OCI-LY3 (cell line): ENCODE measurements at regions not wholly inside any gene's neighbourhood (a gene's known extent, or its start where the extent isn't known, plus 50 kb on each side); places are given as distances from the start of the nearest gene placed in this dataset.

Experiments used
- H2AFZ ChIP-seq: fragments of 200-600, 300-600 bp; shearing (Covaris generic); 2 replicates; pipeline ENCODE4 v1.6.0; 2014; ENCODE audit warnings: antibody characterized with exemption, low read depth, low read length
- H3K27ac ChIP-seq: fragments of 200-600, 300-600 bp; sonication (generic); 2 replicates; pipeline ENCODE4 v1.5.1; 2014; ENCODE audit warnings: mild to moderate bottlenecking, low read length, moderate library complexity, mixed read lengths
- H3K27me3 ChIP-seq: fragments of 200-600, 300-600 bp; sonication (generic); 2 replicates; pipeline ENCODE4 v1.6.1; 2014; ENCODE audit warnings: low read depth, low read length, mixed read lengths
- H3K36me3 ChIP-seq: fragments of 200-600, 300-600 bp; sonication (generic); replicated peaks from 2 replicates; pipeline ENCODE3; 2014; ENCODE audit warnings: low read depth, low read length, mixed read lengths
- H3K4me1 ChIP-seq: fragments of 300-600, 200-600 bp; sonication (generic); 2 replicates; pipeline ENCODE4 v1.6.1; 2014; ENCODE audit warnings: low read length, mixed read lengths
- H3K4me2 ChIP-seq: fragments of 200-600, 300-600 bp; sonication (generic); 2 replicates; pipeline ENCODE4 v1.6.1; 2014; ENCODE audit warnings: low read length, mixed read lengths
- H3K4me3 ChIP-seq: fragments of 300-600, 200-600 bp; sonication (generic); 2 replicates; pipeline ENCODE4 v1.5.1; 2014; ENCODE audit warnings: antibody characterized with exemption, mild to moderate bottlenecking, low read length, moderate library complexity
- H3K79me2 ChIP-seq: fragments of 300-600, 200-600 bp; shearing (Covaris generic); 2 replicates; pipeline ENCODE4 v1.6.1; 2014; ENCODE audit warnings: mild to moderate bottlenecking, low read length, mixed read lengths
- H3K9ac ChIP-seq: fragments of 300-600, 200-600 bp; shearing (Covaris generic); 2 replicates; pipeline ENCODE4 v1.6.0; 2014; ENCODE audit warnings: mild to moderate bottlenecking, low read length, moderate library complexity
- H3K9me3 ChIP-seq: fragments of 200-600, 300-600 bp; shearing (Covaris generic); 2 replicates; pipeline ENCODE4 v1.6.1; 2014; ENCODE audit warnings: low read length, mixed read lengths; ENCODE audit not compliant: insufficient read depth
- H4K20me1 ChIP-seq: fragments of 200-600, 300-600 bp; sonication (generic); 2 replicates; pipeline ENCODE4 v1.6.1; 2016; ENCODE audit warnings: low read length, mixed read lengths; ENCODE audit not compliant: insufficient read depth
- EZH2phosphoT487 ChIP-seq: fragments of 200-600 bp; shearing (Covaris generic); IDR thresholded peaks from 2 replicates; pipeline ENCODE4 v1.6.1; 2018; ENCODE audit warnings: antibody characterized with exemption, mixed run types, low read depth
- TF ChIP-seq, protein P1 (sequence below): fragments of 200-600, 300-600 bp; sonication (generic); IDR thresholded peaks from 2 replicates; pipeline ENCODE4 v1.5.1; 2014; ENCODE audit warnings: antibody characterized with exemption, low read length, low read depth

DNA sequence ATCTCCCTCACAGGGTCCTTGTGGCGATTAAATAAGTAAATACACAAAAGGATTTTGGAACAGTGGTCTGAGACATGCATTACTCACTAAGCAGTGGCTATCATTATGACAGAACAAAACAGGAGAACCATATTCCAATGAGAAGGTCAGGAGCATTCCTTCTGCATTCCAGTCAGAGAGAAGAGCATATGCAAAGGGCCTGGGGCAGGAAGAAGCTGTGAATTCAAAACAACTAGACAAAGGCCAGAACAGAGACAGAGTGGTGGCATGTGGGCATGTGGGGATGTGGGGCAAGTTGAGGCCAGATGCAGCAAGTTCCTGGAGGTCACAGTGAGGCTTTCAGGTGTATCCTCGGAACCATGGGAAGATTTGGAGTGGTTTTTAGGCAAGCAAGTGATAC lies 70.1 kb upstream of the VRK1 start:
- Histone ChIP-seq H3K4me3 (no peak overlapping the region), H3K4me1 (peaks cover 9% of the 10 kb centered on the region), H3K36me3 (no peaks in the 10 kb centered on the region), H3K27ac (no peak overlapping the region), H4K20me1 (no peaks in the 10 kb centered on the region), H3K9me3 (no peaks in the 10 kb centered on the region), H3K9ac (no peak overlapping the region), H3K27me3 (peaks cover 22% of the 10 kb centered on the region), H2AFZ (no peak overlapping the region), H3K4me2 (peak overlapping the region; percentile 10; the same call in 1 of the 2 replicates), H3K79me2 (no peaks in the 10 kb centered on the region)
- TF ChIP-seq, protein P1, sequence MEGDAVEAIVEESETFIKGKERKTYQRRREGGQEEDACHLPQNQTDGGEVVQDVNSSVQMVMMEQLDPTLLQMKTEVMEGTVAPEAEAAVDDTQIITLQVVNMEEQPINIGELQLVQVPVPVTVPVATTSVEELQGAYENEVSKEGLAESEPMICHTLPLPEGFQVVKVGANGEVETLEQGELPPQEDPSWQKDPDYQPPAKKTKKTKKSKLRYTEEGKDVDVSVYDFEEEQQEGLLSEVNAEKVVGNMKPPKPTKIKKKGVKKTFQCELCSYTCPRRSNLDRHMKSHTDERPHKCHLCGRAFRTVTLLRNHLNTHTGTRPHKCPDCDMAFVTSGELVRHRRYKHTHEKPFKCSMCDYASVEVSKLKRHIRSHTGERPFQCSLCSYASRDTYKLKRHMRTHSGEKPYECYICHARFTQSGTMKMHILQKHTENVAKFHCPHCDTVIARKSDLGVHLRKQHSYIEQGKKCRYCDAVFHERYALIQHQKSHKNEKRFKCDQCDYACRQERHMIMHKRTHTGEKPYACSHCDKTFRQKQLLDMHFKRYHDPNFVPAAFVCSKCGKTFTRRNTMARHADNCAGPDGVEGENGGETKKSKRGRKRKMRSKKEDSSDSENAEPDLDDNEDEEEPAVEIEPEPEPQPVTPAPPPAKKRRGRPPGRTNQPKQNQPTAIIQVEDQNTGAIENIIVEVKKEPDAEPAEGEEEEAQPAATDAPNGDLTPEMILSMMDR = no peak
- no peak for TF ChIP-seq EZH2phosphoT487

DNA sequence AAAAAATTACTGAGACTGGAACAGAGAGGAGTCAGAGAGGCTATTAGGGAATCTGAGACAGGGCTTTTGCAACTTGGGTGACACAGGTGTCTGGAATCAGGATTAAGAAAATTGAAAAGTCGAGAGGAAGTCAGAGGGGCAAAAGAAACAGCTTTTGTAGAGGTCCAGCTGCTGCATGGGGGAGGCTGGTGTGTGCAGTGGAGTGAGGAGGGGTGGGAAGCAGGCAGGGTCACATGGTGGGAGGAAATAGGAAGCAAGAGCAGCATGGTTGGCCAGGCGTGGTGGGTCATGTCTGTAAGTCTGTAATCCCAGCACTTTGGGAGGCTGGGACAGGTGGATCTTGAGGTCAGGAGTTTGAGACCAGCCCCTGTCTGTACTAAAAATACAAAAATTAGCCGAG lies 69.7 kb upstream of the VRK1 start:
- Histone ChIP-seq H3K79me2 (no peaks in the 10 kb centered on the region), H3K4me3 (no peak overlapping the region), H3K27me3 (peaks cover 22% of the 10 kb centered on the region), H3K4me1 (peaks cover 9% of the 10 kb centered on the region), H2AFZ (no peak overlapping the region), H3K9ac (no peak overlapping the region), H3K36me3 (no peaks in the 10 kb centered on the region), H4K20me1 (no peaks in the 10 kb centered on the region), H3K9me3 (no peaks in the 10 kb centered on the region), H3K4me2 (peak overlapping the region; percentile 10), H3K27ac (no peak overlapping the region)
- no peak for TF ChIP-seq EZH2phosphoT487
- TF ChIP-seq, protein P1 = no peak

DNA sequence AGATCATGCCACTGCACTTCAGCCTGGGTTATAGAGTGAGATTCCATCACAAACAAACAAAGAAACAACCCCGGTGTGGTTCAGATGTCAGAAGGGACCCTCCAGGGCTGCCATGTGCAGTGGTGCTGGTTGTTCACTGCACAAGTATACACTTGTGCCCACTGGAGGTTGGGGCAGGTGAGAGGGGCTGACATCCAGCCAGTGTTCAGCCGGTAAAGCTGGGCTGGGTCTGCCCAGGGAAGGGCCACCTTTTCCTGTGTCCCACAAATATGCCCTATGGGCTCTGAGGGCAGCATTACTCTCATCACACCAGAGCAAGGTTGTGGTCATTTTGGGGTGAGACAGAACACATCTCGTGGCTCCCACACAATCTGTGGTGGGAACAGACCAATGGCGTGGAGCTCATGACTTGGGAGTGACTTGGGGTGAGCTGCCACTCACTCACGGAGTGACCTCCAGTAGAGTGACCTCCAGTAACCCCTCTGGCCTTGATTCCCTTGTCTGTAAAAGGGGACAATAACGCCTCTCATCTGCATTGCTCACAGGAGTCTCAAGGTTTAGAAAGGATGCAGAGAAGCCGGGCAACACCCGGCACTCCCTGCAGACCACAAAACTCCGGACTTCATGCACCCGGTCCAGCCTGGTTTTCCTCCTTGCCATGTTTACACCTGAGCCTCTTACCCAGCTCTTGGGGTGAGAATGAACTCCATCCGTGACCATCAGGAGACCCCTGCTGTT lies 69.0 kb upstream of the VRK1 start:
- Histone ChIP-seq H3K4me2 (peak overlapping the region; percentile 10; the same call in 1 of the 2 replicates), H3K79me2 (no peaks in the 10 kb centered on the region), H3K27ac (no peak overlapping the region), H3K4me3 (no peak overlapping the region), H2AFZ (no peak overlapping the region; the same call in 1 of the 2 replicates), H4K20me1 (no peaks in the 10 kb centered on the region), H3K9me3 (no peaks in the 10 kb centered on the region), H3K4me1 (peaks cover 10% of the 10 kb centered on the region), H3K27me3 (peaks cover 22% of the 10 kb centered on the region), H3K36me3 (no peaks in the 10 kb centered on the region), H3K9ac (no peak overlapping the region)
- TF ChIP-seq, protein P1 = no peak
- no peak for TF ChIP-seq EZH2phosphoT487

DNA sequence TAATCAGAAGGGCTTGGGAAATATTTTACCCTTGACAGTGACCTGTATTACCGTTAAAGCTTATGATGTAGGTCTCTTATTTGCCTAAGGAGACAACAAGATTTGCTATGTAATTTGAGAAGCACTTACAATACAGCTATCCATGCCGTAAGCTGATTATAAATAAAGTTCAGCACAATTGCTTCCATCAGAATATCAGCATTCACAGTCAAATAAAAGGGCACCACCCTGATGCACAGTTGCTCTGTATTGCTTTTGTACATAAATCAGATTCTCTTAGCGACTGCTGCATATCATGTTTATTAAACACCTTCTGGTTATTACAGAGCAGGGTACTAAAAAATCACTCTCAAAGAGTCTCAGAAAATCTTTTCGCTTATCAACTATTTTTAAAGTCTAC lies 67.3 kb upstream of the VRK1 start:
- Histone ChIP-seq H3K4me2 (no peak overlapping the region), H3K4me3 (no peak overlapping the region)
- no peak for TF ChIP-seq EZH2phosphoT487
- TF ChIP-seq, protein P1 = no peak

More for the DNA sequence above, 67.3 kb upstream of the VRK1 start:
- Histone ChIP-seq H4K20me1 (no peaks in the 10 kb centered on the region), H3K36me3 (no peaks in the 10 kb centered on the region), H3K79me2 (no peaks in the 10 kb centered on the region), H2AFZ (no peak overlapping the region), H3K9me3 (no peaks in the 10 kb centered on the region), H3K27me3 (peaks cover 28% of the 10 kb centered on the region), H3K27ac (no peak overlapping the region), H3K4me1 (peaks cover 22% of the 10 kb centered on the region), H3K9ac (no peak overlapping the region)
